SKM-1 (cell line): ENCODE measurements at regions not wholly inside any gene's neighbourhood (a gene's known extent, or its start where the extent isn't known, plus 50 kb on each side); places are given as distances from the start of the nearest gene placed in this dataset.
A peak's percentile ranks its signal among the peaks of the same experiment; 100 is the strongest.

ENCODE experiments used
- DNase-seq: peaks from one replicate; lab custom pipeline; 2025; ENCODE audit not compliant: unreplicated experiment; lab: John Stamatoyannopoulos, UW

GRCh38 chr7:130990178-130990832 is 256.3 kb upstream of the KLF14 start:
- no peak for DNase-seq

GRCh38 chr7:130993671-130994365 is 259.8 kb upstream of the KLF14 start:
- DNase-seq: no peak

- DNase-seq: no peak
Measured at GRCh38 chr7:130994378-130995115, 260.5 kb upstream of the KLF14 start.

GRCh38 chr7:130995252-130996081 is 261.5 kb upstream of the KLF14 start:
- no peak for DNase-seq

GRCh38 chr7:130996205-130996832 is 262.3 kb upstream of the KLF14 start:
- no peak for DNase-seq

- no peak for DNase-seq
Measured at GRCh38 chr7:130996833-130997231, 262.8 kb upstream of the KLF14 start.

- DNase-seq: no peak
Measured at GRCh38 chr7:130998993-130999602, 265.1 kb upstream of the KLF14 start.

- DNase-seq: no peak
Measured at GRCh38 chr7:130999926-131000325, 265.9 kb upstream of the KLF14 start.

GRCh38 chr7:131000389-131000788 is 266.4 kb upstream of the KLF14 start:
- no peak for DNase-seq

GRCh38 chr7:131000873-131001272 is 266.9 kb upstream of the KLF14 start:
- DNase-seq: no peak

GRCh38 chr7:131002600-131002999 is 268.6 kb upstream of the KLF14 start:
- DNase-seq: no peak

GRCh38 chr7:131003634-131004033 is 269.6 kb upstream of the KLF14 start:
- no peak for DNase-seq

GRCh38 chr7:131004371-131004770 is 270.4 kb upstream of the KLF14 start:
- DNase-seq: peak; percentile 58

- DNase-seq: peak; percentile 25
Measured at GRCh38 chr7:131007439-131008330, 273.7 kb upstream of the KLF14 start.

- no peak for DNase-seq
Measured at GRCh38 chr7:131008840-131009711, 275.1 kb upstream of the KLF14 start.

GRCh38 chr7:131010029-131010716 is 276.2 kb upstream of the KLF14 start:
- DNase-seq: no peak

GRCh38 chr7:131010717-131011431 is 276.9 kb upstream of the KLF14 start:
- DNase-seq: peak; percentile 30
